ENCODE measurements at regions not wholly inside any gene's neighbourhood (a gene's known extent, or its start where the extent isn't known, plus 50 kb on each side); places are given as distances from the start of the nearest gene placed in this dataset.
"Not testable (repeated sequence)": the region's sequence is repeated elsewhere in the genome, so short reads cannot be mapped to it uniquely, and the experiment has no call there.

GRCh38 chr5:85910335-85910734, 707.4 kb upstream of the COX7C start:
- H3K4me3 ChIP-seq (ENCODE audit: low read length), result no peak overlapping the region
- DNase-seq (ENCODE audit: low read depth, low spot score), result no peak

DNA sequence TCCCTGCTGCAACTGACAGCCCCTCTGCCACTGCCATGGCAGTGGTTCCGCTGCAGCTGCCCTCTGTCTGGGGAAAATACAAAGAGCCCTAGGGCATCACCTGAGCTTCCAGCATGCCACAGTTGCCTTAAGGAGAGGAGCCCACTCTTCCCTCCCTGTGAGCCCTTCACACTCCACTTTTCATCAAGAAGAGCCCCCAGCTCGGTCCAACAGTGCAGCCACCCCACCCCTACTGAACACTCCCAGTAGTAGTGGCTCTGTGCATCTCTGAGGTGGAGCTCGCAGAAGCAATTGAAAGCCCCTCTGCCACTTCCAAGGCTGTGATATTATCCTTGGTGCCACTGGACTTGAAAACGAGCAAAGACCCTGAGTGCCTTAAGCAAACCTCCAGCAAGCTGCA, 696.8 kb upstream of the COX7C start:
- no peak for DNase-seq (ENCODE audit: low read depth, low spot score)
- H3K4me3 ChIP-seq (ENCODE audit: low read length), result no peak overlapping the region

- H3K4me3 ChIP-seq (ENCODE audit: low read length), result no peak overlapping the region
- no peak for DNase-seq (ENCODE audit: low read depth, low spot score)
Measured at GRCh38 chr5:85921590-85921989, 696.2 kb upstream of the COX7C start.

DNA sequence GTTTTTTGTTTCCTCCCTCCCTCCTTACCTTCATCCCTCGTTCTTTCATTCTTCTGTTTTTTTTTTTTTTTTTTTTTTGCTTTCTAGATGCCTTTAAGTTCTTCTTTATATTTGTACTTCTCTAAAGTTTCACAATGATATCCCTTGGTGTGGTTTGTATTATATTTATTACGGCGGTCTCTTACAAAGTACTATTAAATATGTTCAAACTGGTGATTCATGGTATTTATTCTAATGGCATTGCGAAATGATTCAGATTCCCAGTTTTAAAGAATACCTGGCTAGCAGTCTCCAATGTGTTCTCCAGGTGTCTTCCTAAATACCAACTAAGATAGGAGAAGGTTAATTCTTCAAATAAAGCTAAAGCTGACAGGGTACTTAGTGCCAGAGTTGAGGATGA, 690.1 kb upstream of the COX7C start:
- no peak overlapping the region for H3K4me3 ChIP-seq (ENCODE audit: low read length)

DNA sequence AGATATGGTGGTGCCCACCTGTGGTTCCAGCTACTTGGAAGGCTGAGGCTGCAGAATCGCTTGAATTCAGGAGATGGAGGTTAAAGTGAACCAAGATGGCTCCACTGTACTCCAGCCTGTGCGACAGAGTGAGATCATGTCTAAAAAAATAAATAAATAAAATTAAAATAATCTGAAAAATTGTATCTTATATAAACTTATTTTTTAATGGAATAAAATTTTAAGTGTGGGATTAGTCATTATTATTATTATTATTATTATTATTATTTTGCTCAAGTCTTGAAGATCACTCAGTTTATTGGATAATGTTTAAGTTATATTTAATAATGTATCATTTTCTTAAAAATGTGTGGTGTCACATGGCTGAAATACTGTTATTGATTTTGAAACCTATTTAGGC, 688.0 kb upstream of the COX7C start:
- H3K4me3 ChIP-seq (ENCODE audit: low read length), result no peak overlapping the region
- DNase-seq (ENCODE audit: low read depth, low spot score), result no peak

More for the DNA sequence above, 690.1 kb upstream of the COX7C start:
- no peak for DNase-seq (ENCODE audit: low read depth, low spot score)

GRCh38 chr5:85931220-85931619, 686.5 kb upstream of the COX7C start:
- H3K4me3 ChIP-seq (ENCODE audit: low read length), result no peak overlapping the region
- no peak for DNase-seq (ENCODE audit: low read depth, low spot score)

GRCh38 chr5:85938201-85938600, 679.5 kb upstream of the COX7C start:
- no peak for DNase-seq (ENCODE audit: low read depth, low spot score)
- H3K4me3 ChIP-seq (ENCODE audit: low read length), result no peak overlapping the region

GRCh38 chr5:85951707-85952210, 666.0 kb upstream of the COX7C start:
- no peak for DNase-seq (ENCODE audit: low read depth, low spot score)
- H3K4me3 ChIP-seq (ENCODE audit: low read length), result no peak overlapping the region

DNA sequence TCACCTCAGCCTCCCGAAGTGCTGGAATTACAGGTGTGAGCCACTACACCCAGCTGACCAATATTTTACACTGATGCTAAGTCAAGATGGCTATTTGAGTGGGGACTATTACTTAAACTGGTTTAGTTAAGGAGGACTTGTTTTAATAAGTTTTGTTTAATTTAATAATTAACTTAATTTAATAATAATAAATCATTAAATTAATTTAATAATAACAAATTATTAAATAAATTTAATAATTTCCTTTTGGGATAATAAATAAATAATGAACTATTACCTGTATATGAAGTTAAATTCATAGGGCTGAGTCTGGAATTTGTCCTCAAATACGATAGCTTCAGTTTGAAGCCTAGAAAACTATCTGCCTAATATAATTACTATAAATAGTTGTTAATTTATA, 665.1 kb upstream of the COX7C start:
- H3K4me3 ChIP-seq (ENCODE audit: low read length), result no peak overlapping the region
- no peak for DNase-seq (ENCODE audit: low read depth, low spot score)

- H3K4me3 ChIP-seq (ENCODE audit: low read length), result no peak overlapping the region
- no peak for DNase-seq (ENCODE audit: low read depth, low spot score)
Measured at GRCh38 chr5:85967681-85968080, 650.1 kb upstream of the COX7C start.

DNA sequence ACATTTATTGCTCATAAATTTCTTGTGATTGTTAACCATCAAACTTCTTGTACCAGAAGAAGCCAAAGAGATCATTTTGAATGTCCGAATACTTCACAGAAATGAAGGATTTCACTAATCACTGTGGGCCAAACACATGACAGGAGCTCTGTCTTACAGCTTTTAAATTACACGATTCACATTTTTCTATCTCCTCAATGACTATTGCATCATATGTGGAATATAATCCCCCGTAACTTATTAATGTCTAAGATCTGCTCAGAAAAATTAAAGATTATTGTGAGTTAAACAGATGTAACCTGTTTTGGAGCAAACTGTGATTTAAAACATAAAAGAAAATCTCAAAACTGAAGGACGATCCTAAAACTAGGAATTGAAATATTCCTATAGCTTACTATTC, 645.2 kb upstream of the COX7C start:
- H3K4me3 ChIP-seq (ENCODE audit: low read length), result no peak overlapping the region
- DNase-seq (ENCODE audit: low read depth, low spot score), result no peak

GRCh38 chr5:85985167-85985566, 632.6 kb upstream of the COX7C start:
- DNase-seq (ENCODE audit: low read depth, low spot score), result no peak
- H3K4me3 ChIP-seq (ENCODE audit: low read length), result no peak overlapping the region

- DNase-seq (ENCODE audit: low read depth, low spot score), result no peak
- no peak overlapping the region for H3K4me3 ChIP-seq (ENCODE audit: low read length)
Measured at GRCh38 chr5:85990998-85991397, 626.7 kb upstream of the COX7C start.

GRCh38 chr5:85994653-85995052, 623.1 kb upstream of the COX7C start:
- H3K4me3 ChIP-seq (ENCODE audit: low read length); DNase-seq (ENCODE audit: low read depth, low spot score): not testable (repeated sequence)

DNA sequence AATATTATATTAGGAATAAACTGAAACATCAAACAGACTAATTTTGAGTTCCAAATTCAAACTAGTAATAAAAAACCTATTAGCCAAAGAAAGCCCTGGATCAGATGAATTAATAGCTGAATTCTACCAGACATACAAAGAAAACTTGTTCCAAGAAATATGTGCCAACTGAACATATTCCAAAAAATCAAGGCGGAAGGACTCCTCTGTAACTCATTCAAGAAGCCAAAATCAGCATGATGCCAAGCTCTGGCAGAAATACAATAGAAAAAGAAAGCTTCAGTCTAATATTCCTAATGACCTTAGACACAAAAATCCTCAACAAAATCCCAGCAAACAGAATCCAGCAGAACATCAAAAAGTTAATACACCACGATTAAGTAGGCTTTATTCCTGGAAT, 619.1 kb upstream of the COX7C start:
- DNase-seq (ENCODE audit: low read depth, low spot score), result no peak
- no peak overlapping the region for H3K4me3 ChIP-seq (ENCODE audit: low read length)

GRCh38 chr5:86008293-86008692, 609.4 kb upstream of the COX7C start:
- no peak for DNase-seq (ENCODE audit: low read depth, low spot score)
- H3K4me3 ChIP-seq (ENCODE audit: low read length), result no peak overlapping the region

DNA sequence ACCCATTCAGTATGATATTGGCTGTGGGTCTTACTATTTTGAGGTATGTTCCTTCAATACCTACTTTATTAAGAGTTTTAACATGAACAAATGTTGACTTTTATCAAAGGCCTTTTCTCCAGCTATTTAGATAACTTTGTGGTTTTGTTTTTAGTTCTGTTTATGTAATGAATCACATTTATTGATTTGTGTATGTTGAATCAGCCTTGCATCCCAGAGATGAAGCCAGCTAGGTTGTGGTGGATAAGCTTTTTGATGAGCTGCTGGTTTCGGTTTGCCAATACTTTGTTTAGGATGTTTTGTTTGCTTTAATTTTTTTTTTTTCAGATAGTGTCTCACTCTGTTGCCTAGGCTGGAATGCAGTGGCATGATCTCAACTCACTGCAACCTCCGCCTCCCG, 609.0 kb upstream of the COX7C start:
- H3K4me3 ChIP-seq (ENCODE audit: low read length), result no peak overlapping the region
- no peak for DNase-seq (ENCODE audit: low read depth, low spot score)

- DNase-seq (ENCODE audit: low read depth, low spot score), result no peak
- H3K4me3 ChIP-seq (ENCODE audit: low read length), result no peak overlapping the region
Measured at GRCh38 chr5:86011937-86012336, 605.8 kb upstream of the COX7C start.

GRCh38 chr5:86029308-86029707, 588.4 kb upstream of the COX7C start:
- H3K4me3 ChIP-seq (ENCODE audit: low read length), result no peak overlapping the region
- DNase-seq (ENCODE audit: low read depth, low spot score), result no peak

DNA sequence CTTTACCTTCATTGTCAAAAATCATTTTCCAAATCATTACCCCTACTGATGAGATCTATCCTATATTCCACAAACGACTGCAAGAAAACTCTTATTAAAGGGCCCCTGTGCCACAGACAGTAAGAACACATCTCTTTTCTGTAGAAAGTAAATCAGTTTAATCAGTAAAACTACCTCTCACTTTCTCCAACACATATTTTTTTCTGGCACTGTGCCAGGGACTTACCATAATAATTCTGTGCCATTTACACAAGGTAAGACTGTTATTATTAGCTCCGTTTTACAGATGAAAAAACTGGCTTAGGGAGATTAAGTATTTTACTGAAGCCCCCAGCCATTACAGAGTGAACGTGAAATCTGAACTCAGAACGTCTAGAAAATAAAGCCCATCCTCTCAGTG, 587.0 kb upstream of the COX7C start:
- DNase-seq (ENCODE audit: low read depth, low spot score), result no peak
- H3K4me3 ChIP-seq (ENCODE audit: low read length), result no peak overlapping the region

- no peak overlapping the region for H3K4me3 ChIP-seq (ENCODE audit: low read length)
- no peak for DNase-seq (ENCODE audit: low read depth, low spot score)
Measured at GRCh38 chr5:86038566-86038965, 579.2 kb upstream of the COX7C start.

GRCh38 chr5:86039351-86039750, 578.4 kb upstream of the COX7C start:
- no peak for DNase-seq (ENCODE audit: low read depth, low spot score)
- no peak overlapping the region for H3K4me3 ChIP-seq (ENCODE audit: low read length)
